Suprapubic skin (tissue), 3 donors: ENCODE measurements at regions not wholly inside any gene's neighbourhood (a gene's known extent, or its start where the extent isn't known, plus 50 kb on each side); places are given as distances from the start of the nearest gene placed in this dataset.

Experiments
- POLR2A ChIP-seq, 2 donors: fragments of 450-650 bp; IDR thresholded peaks; one replicate each; pipeline ENCODE4 v1.6.1; 2017; ENCODE audit warnings: antibody characterized with exemption in 2 of 2, mild to moderate bottlenecking in 2 of 2, moderate library complexity in 2 of 2
- TF ChIP-seq, protein P1 (sequence below), 2 donors: fragments of 200-600 bp in 1 of 2; fragments of 450-650 bp in 1 of 2; sonication (generic) in 1 of 2; IDR thresholded peaks; one replicate each; pipeline ENCODE4 v1.5.1; 2016 to 2019; ENCODE audit warnings: antibody characterized with exemption in 2 of 2, mild to moderate bottlenecking in 1 of 2, moderate library complexity in 1 of 2

DNA sequence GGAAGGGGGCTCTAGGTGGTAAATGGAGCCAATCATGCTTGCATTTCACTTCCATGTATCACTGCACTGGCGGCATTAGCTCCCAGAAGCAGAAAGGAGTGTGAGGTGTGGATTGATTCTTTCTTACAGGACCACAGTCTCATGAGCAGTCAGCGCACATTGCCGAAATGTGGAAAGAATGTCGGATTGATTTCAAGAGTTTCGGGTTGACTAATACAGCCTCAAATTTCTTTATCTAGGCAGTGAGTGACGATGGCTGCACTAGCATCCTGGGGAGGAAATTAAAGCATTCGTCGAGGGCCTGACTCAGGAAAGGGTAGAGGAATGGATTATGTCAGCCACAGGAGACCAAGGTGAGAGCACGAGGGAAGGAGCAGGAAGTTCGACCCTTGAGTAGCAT, 222.8 kb upstream of the CDYL start:
- TF ChIP-seq, protein P1, sequence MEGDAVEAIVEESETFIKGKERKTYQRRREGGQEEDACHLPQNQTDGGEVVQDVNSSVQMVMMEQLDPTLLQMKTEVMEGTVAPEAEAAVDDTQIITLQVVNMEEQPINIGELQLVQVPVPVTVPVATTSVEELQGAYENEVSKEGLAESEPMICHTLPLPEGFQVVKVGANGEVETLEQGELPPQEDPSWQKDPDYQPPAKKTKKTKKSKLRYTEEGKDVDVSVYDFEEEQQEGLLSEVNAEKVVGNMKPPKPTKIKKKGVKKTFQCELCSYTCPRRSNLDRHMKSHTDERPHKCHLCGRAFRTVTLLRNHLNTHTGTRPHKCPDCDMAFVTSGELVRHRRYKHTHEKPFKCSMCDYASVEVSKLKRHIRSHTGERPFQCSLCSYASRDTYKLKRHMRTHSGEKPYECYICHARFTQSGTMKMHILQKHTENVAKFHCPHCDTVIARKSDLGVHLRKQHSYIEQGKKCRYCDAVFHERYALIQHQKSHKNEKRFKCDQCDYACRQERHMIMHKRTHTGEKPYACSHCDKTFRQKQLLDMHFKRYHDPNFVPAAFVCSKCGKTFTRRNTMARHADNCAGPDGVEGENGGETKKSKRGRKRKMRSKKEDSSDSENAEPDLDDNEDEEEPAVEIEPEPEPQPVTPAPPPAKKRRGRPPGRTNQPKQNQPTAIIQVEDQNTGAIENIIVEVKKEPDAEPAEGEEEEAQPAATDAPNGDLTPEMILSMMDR (IDR thresholded peaks at IDR 0.05): no peak
- no peak for TF ChIP-seq POLR2A (IDR thresholded peaks at IDR 0.05)
